IMR-90 (cell line): ENCODE measurements at regions not wholly inside any gene's neighbourhood (a gene's known extent, or its start where the extent isn't known, plus 50 kb on each side); places are given as distances from the start of the nearest gene placed in this dataset.

Experiments
- BHLHE40 ChIP-seq: fragments of 150-350 bp; IDR thresholded peaks from 2 replicates; pipeline ENCODE4 v1.6.1; 2016; ENCODE audit warnings: mild to moderate bottlenecking, low read depth, low read length
- CTCF ChIP-seq: conservative IDR thresholded peaks from 2 replicates; pipeline ENCODE4 v1.5.1; 2012; ENCODE audit warnings: mild to moderate bottlenecking, low read depth, low read length, improper control_type of control experiment
- MAFK ChIP-seq: IDR thresholded peaks from 2 replicates; pipeline ENCODE4 v1.6.1; 2012; ENCODE audit warnings: low read depth, low read length, improper control_type of control experiment
- NFE2L2 ChIP-seq: fragments of 150-350 bp; IDR thresholded peaks from 2 replicates; pipeline ENCODE4 v1.6.1; 2016; ENCODE audit warnings: low read depth, mild to moderate bottlenecking, low read length
- POLR2A ChIP-seq: IDR thresholded peaks from 2 replicates; pipeline ENCODE4 v1.6.1; 2012; ENCODE audit warnings: mild to moderate bottlenecking, low read depth, low read length
- RAD21 ChIP-seq: IDR thresholded peaks from 2 replicates; pipeline ENCODE4 v1.6.1; 2012; ENCODE audit warnings: low read length, improper control_type of control experiment

DNA sequence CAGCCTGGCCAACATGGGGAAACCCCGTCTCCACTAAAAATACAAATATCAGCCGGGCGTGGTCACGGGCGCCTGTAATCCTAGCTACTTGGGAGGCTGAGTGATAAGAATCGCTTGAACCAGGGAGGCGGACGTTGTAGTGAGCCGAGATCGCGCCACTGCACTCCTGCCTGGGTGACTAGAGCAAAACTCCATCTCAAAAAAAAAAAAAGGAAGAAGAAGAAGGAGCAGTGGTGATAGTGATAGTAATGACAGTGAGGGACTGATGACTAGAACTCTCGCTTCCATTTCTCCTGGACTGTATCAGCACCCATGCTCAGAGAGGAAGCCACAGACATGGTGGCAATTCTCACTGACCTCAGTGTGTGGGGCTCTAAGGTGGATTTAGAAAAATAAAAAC lies 52.6 kb upstream of the CLINT1 start:
- no peak for TF ChIP-seq MAFK
- no peak for TF ChIP-seq POLR2A
- TF ChIP-seq BHLHE40: no peak
- TF ChIP-seq CTCF: no peak
- TF ChIP-seq NFE2L2: no peak
- no peak for TF ChIP-seq RAD21
